ENCODE measurements at regions not wholly inside any gene's neighbourhood (a gene's known extent, or its start where the extent isn't known, plus 50 kb on each side); places are given as distances from the start of the nearest gene placed in this dataset.

DNA sequence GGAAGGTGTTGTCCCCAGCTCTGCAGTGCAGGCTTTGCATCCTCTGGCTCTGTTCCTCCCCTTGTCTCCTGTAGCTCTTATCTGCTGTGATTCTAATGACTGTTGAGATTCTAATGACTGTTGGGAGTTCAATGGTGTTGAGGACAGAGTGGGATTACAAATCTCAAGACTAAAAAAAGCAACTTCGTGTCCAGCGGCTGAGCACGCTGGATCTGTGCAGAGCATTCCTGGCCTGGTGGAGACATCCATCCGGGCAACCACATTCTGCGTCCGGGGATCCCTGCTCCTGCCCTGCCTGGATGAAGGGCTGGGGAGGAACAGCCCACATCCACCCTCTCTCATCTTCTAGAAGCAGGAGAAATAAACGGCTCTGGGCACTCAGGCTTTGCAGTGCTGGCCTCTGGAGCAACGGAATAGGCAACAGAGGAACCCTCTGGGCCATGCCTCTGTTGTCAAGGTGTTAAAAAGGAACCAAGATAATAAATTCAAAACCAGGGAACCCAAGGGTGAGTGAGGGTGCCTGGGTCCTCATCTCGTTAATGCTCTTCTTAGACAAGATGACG, 106.7 kb upstream of the ASB18 start:
- H3K36me3 ChIP-seq (ENCODE audit: control insufficient read depth in 1 of 2, insufficient read depth in 2 of 2, low read length in 2 of 2) = no peaks in the 10 kb centered on the region; a peak in 1 of 4 replicates
- H2AFZ ChIP-seq (ENCODE audit: low read depth, low read length, poor library complexity, severe bottlenecking) = no peak overlapping the region
- ChIA-PET POLR2A (no interaction called here), CTCF (no interaction called here), RAD21 (ENCODE audit: low non-redundant PET in 1 of 2, low total read pairs in 2 of 2, uncharacterized antibody in 2 of 2, unreplicated experiment in 2 of 2) (no interaction called here)
- H3K9me3 ChIP-seq (ENCODE audit: control insufficient read depth in 1 of 2, insufficient read depth in 1 of 2, low read depth in 1 of 2, low read length in 2 of 2) = no peaks in the 10 kb centered on the region
- H4K20me1 ChIP-seq (ENCODE audit: insufficient read depth) = no peaks in the 10 kb centered on the region
- BruUV-seq (replicated peaks) = no TSS peak
- TF ChIP-seq POLR2AphosphoS5 (IDR thresholded peaks at IDR 0.05; ENCODE audit: low read depth, low read length) (no peak), CEBPB (IDR thresholded peaks at IDR 0.05; ENCODE audit: low read depth) (no peak), TCF7L2 (IDR thresholded peaks at IDR 0.05; ENCODE audit: borderline replicate concordance, extremely low read depth, insufficient read depth, insufficient read length) (no peak), EZH2 (IDR thresholded peaks at IDR 0.05) (no peak), FOSL1 (IDR thresholded peaks at IDR 0.05; ENCODE audit: low read depth) (no peak), YY1 (IDR thresholded peaks at IDR 0.05; ENCODE audit: extremely low read depth, insufficient replicate concordance, low read depth, low read length) (no peak), MAX (IDR thresholded peaks at IDR 0.05) (no peak)
- intact Hi-C loops (cut with micrococcal nuclease) = no loop called here
- no peak overlapping the region for H3K9ac ChIP-seq (ENCODE audit: low read length)
- H3K4me3 ChIP-seq (replicated peaks in 1 of 2; ENCODE audit: low read depth in 1 of 2, low read length in 2 of 2) = no peak overlapping the region
- H3K9me2 ChIP-seq (ENCODE audit: insufficient read depth) = no peaks in the 10 kb centered on the region
- H3K4me2 ChIP-seq (ENCODE audit: low read length) = no peak overlapping the region
- H3K27ac ChIP-seq (ENCODE audit: low read depth, low read length) = no peak overlapping the region
- no peak for DNase-seq (ENCODE audit: low read depth, low spot score)
- H3K27me3 ChIP-seq (ENCODE audit: insufficient read depth, low read length) = peaks cover 58% of the 10 kb centered on the region
- no peak; the same call in 1 of the 2 replicates for ATAC-seq
- H3K79me2 ChIP-seq (ENCODE audit: insufficient read depth, low read length) = no peaks in the 10 kb centered on the region
- H3K4me1 ChIP-seq (ENCODE audit: control insufficient read depth in 1 of 2, insufficient read depth in 2 of 2, low read length in 2 of 2) = no peaks in the 10 kb centered on the region

DNA sequence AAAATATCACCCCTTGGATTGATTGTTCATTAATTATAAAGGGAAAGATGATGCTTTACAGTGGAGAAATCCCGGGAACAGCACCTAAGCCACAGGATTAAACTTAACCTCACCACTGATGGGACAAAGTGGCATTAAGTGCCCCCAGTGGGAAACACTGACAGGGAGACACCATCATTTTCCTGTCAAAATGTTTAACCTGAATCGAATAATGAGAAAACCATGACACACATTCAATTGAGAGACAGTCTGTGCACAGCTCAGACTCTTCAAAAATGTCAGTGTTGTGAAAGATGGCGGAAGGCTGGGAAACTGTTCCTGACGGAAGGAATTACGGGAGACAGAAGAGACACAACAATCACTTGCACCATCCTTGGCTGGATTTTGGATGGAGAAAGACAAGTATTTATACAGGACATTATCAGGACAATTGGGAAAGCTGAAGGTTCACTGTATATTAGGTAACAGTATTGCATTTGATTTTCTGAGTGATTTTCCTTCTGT, 111.8 kb upstream of the ASB18 start:
- intact Hi-C loops (cut with micrococcal nuclease) = no loop called here
- DNase-seq (ENCODE audit: low read depth, low spot score) = no peak
- ChIA-PET CTCF (no interaction called here), RAD21 (ENCODE audit: low non-redundant PET in 1 of 2, low total read pairs in 2 of 2, uncharacterized antibody in 2 of 2, unreplicated experiment in 2 of 2) (no interaction called here), POLR2A (no interaction called here)
- H3K27ac ChIP-seq (ENCODE audit: low read depth, low read length) = no peak overlapping the region
- no peaks in the 10 kb centered on the region for H3K9me2 ChIP-seq (ENCODE audit: insufficient read depth)
- no peaks in the 10 kb centered on the region for H3K4me1 ChIP-seq (ENCODE audit: control insufficient read depth in 1 of 2, insufficient read depth in 2 of 2, low read length in 2 of 2)
- no peaks in the 10 kb centered on the region for H3K36me3 ChIP-seq (ENCODE audit: control insufficient read depth in 1 of 2, insufficient read depth in 2 of 2, low read length in 2 of 2)
- no peak overlapping the region for H3K9ac ChIP-seq (ENCODE audit: low read length)
- H3K27me3 ChIP-seq (ENCODE audit: insufficient read depth, low read length) = peaks cover 31% of the 10 kb centered on the region
- no peak overlapping the region for H3K4me2 ChIP-seq (ENCODE audit: low read length)
- no peak overlapping the region for H2AFZ ChIP-seq (ENCODE audit: low read depth, low read length, poor library complexity, severe bottlenecking)
- H3K4me3 ChIP-seq (replicated peaks in 1 of 2; ENCODE audit: low read depth in 1 of 2, low read length in 2 of 2) = no peak overlapping the region
- H3K9me3 ChIP-seq (ENCODE audit: control insufficient read depth in 1 of 2, insufficient read depth in 1 of 2, low read depth in 1 of 2, low read length in 2 of 2) = no peaks in the 10 kb centered on the region
- H4K20me1 ChIP-seq (ENCODE audit: insufficient read depth) = no peaks in the 10 kb centered on the region
- no peaks in the 10 kb centered on the region for H3K79me2 ChIP-seq (ENCODE audit: insufficient read depth, low read length)
- ATAC-seq = no peak
- no TSS peak for BruUV-seq (replicated peaks)
- TF ChIP-seq EZH2 (IDR thresholded peaks at IDR 0.05) (no peak), ZNF274 (IDR thresholded peaks at IDR 0.05; ENCODE audit: low read depth, low read length) (no peak), CEBPB (IDR thresholded peaks at IDR 0.05; ENCODE audit: low read depth) (no peak), EZH2phosphoT487 (IDR thresholded peaks at IDR 0.05; ENCODE audit: borderline replicate concordance) (no peak), RAD21 (IDR thresholded peaks at IDR 0.05; ENCODE audit: low read depth) (no peak), CBX3 (IDR thresholded peaks at IDR 0.05; ENCODE audit: low read depth) (no peak), YY1 (IDR thresholded peaks at IDR 0.05; ENCODE audit: extremely low read depth, insufficient replicate concordance, low read depth, low read length) (no peak), POLR2A (IDR thresholded peaks at IDR 0.05; ENCODE audit: borderline replicate concordance, extremely low read depth, insufficient read depth, insufficient read length) (no peak)
- TF ChIP-seq, protein P1, sequence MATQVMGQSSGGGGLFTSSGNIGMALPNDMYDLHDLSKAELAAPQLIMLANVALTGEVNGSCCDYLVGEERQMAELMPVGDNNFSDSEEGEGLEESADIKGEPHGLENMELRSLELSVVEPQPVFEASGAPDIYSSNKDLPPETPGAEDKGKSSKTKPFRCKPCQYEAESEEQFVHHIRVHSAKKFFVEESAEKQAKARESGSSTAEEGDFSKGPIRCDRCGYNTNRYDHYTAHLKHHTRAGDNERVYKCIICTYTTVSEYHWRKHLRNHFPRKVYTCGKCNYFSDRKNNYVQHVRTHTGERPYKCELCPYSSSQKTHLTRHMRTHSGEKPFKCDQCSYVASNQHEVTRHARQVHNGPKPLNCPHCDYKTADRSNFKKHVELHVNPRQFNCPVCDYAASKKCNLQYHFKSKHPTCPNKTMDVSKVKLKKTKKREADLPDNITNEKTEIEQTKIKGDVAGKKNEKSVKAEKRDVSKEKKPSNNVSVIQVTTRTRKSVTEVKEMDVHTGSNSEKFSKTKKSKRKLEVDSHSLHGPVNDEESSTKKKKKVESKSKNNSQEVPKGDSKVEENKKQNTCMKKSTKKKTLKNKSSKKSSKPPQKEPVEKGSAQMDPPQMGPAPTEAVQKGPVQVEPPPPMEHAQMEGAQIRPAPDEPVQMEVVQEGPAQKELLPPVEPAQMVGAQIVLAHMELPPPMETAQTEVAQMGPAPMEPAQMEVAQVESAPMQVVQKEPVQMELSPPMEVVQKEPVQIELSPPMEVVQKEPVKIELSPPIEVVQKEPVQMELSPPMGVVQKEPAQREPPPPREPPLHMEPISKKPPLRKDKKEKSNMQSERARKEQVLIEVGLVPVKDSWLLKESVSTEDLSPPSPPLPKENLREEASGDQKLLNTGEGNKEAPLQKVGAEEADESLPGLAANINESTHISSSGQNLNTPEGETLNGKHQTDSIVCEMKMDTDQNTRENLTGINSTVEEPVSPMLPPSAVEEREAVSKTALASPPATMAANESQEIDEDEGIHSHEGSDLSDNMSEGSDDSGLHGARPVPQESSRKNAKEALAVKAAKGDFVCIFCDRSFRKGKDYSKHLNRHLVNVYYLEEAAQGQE (IDR thresholded peaks at IDR 0.05; ENCODE audit: low read depth) = no peak
- TF ChIP-seq, protein P2, sequence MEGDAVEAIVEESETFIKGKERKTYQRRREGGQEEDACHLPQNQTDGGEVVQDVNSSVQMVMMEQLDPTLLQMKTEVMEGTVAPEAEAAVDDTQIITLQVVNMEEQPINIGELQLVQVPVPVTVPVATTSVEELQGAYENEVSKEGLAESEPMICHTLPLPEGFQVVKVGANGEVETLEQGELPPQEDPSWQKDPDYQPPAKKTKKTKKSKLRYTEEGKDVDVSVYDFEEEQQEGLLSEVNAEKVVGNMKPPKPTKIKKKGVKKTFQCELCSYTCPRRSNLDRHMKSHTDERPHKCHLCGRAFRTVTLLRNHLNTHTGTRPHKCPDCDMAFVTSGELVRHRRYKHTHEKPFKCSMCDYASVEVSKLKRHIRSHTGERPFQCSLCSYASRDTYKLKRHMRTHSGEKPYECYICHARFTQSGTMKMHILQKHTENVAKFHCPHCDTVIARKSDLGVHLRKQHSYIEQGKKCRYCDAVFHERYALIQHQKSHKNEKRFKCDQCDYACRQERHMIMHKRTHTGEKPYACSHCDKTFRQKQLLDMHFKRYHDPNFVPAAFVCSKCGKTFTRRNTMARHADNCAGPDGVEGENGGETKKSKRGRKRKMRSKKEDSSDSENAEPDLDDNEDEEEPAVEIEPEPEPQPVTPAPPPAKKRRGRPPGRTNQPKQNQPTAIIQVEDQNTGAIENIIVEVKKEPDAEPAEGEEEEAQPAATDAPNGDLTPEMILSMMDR (IDR thresholded peaks at IDR 0.05 in 2 of 3, conservative IDR thresholded peaks at IDR 0.05 in 1 of 3; ENCODE audit: borderline replicate concordance in 1 of 3, insufficient read depth in 1 of 3, low read depth in 2 of 3, low read length in 2 of 3) = no peak
